ENCODE measurements at regions not wholly inside any gene's neighbourhood (a gene's known extent, or its start where the extent isn't known, plus 50 kb on each side); places are given as distances from the start of the nearest gene placed in this dataset.

DNA sequence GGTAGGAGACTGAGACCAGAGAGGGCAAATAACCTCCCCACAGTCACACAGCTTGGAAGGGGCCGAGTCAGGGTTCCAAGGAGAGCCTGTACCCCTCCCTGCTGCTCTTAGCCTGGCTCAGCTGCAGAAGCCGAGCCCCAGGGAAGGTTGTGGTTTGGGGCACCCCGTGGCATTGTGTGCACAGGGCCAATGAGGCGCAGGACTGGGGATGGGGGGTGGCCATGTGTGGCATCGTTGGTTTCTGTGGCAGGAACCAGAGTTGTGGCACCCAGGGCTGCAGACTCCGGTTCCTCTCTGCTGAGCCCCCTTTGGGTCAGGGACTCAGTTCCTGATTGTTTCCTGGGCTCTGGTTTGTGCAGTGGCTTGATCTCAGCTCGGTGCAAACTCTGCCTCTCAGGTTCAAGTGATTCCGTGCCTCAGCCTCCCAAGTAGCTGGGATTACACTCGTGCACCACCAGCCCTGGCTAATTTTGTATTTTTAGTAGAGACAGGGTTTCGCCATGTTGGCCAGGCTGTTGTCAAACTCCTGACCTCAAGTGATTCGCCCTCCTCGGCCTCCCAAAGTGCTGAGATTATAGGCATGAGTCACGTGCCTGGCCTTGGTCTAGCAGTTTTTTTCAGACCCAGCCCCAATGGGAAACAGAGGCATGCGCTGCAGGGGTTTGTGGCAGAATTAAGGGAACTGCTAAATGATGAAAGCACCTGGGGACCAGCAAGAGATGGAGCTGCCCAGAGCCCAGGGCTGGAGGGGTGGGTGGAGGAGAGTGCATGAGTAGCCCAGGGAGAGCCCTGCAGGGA, 221.0 kb upstream of the SULF2 start:
- TF ChIP-seq POLR2A (IDR thresholded peaks at IDR 0.05; ENCODE audit: extremely low read depth, insufficient read length) (no peak), MAX (IDR thresholded peaks at IDR 0.05; ENCODE audit: low read depth, low read length) (peak; percentile 67), MYC (IDR thresholded peaks at IDR 0.05; ENCODE audit: low read depth, low read length) (peak; percentile 64)
- TF ChIP-seq, protein P1, sequence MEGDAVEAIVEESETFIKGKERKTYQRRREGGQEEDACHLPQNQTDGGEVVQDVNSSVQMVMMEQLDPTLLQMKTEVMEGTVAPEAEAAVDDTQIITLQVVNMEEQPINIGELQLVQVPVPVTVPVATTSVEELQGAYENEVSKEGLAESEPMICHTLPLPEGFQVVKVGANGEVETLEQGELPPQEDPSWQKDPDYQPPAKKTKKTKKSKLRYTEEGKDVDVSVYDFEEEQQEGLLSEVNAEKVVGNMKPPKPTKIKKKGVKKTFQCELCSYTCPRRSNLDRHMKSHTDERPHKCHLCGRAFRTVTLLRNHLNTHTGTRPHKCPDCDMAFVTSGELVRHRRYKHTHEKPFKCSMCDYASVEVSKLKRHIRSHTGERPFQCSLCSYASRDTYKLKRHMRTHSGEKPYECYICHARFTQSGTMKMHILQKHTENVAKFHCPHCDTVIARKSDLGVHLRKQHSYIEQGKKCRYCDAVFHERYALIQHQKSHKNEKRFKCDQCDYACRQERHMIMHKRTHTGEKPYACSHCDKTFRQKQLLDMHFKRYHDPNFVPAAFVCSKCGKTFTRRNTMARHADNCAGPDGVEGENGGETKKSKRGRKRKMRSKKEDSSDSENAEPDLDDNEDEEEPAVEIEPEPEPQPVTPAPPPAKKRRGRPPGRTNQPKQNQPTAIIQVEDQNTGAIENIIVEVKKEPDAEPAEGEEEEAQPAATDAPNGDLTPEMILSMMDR (IDR thresholded peaks at IDR 0.05; ENCODE audit: low read depth, low read length), result no peak
